ENCODE measurements at regions not wholly inside any gene's neighbourhood (a gene's known extent, or its start where the extent isn't known, plus 50 kb on each side); places are given as distances from the start of the nearest gene placed in this dataset.

- TF ChIP-seq CTCF (IDR thresholded peaks at IDR 0.05; ENCODE audit: insufficient read depth, low read length, poor library complexity, severe bottlenecking) (no peak), EZH2phosphoT487 (conservative IDR thresholded peaks at IDR 0.05; ENCODE audit: low read length) (no peak)
These were observed 231.6 kb downstream of the ETV1 start for GRCh38 chr7:13757841-13758240.

Data from SU-DHL-6 (cell line).